HG03039 (cell line): ENCODE measurements at regions not wholly inside any gene's neighbourhood (a gene's known extent, or its start where the extent isn't known, plus 50 kb on each side); places are given as distances from the start of the nearest gene placed in this dataset.
"Not testable (repeated sequence)": the region's sequence is repeated elsewhere in the genome, so short reads cannot be mapped to it uniquely, and the experiment has no call there.

Experiments
- ATAC-seq: cut with Tn5 transposase; IDR thresholded peaks from one replicate; pipeline ENCODE4 v1.9.1; 2021; ENCODE audit warnings: mild to moderate bottlenecking, moderate library complexity; ENCODE audit not compliant: unreplicated experiment

GRCh38 chr11:129631201-129631600 lies 184.4 kb upstream of the TMEM45B start:
- ATAC-seq: no peak

- no peak for ATAC-seq
These were observed 178.7 kb upstream of the TMEM45B start for GRCh38 chr11:129636926-129637325.

GRCh38 chr11:129637473-129637872 lies 178.2 kb upstream of the TMEM45B start:
- ATAC-seq: no peak

- ATAC-seq: no peak
These were observed 177.5 kb upstream of the TMEM45B start for GRCh38 chr11:129637983-129638776.

GRCh38 chr11:129639300-129639699 lies 176.3 kb upstream of the TMEM45B start:
- no peak for ATAC-seq

- no peak for ATAC-seq
These were observed 175.0 kb upstream of the TMEM45B start for GRCh38 chr11:129640671-129641070.

GRCh38 chr11:129643031-129643721 lies 172.5 kb upstream of the TMEM45B start:
- ATAC-seq: no peak

- ATAC-seq: no peak
These were observed 171.3 kb upstream of the TMEM45B start for GRCh38 chr11:129644326-129644725.

GRCh38 chr11:129645943-129646342 lies 169.7 kb upstream of the TMEM45B start:
- ATAC-seq: no peak

- ATAC-seq: not testable (repeated sequence)
These were observed 165.6 kb upstream of the TMEM45B start for GRCh38 chr11:129650044-129650443.

GRCh38 chr11:129652835-129653234 lies 162.8 kb upstream of the TMEM45B start:
- ATAC-seq: no peak

GRCh38 chr11:129655247-129655832 lies 160.3 kb upstream of the TMEM45B start:
- no peak for ATAC-seq

- ATAC-seq: no peak
These were observed 157.7 kb upstream of the TMEM45B start for GRCh38 chr11:129657866-129658525.

GRCh38 chr11:129658526-129658867 lies 157.2 kb upstream of the TMEM45B start:
- no peak for ATAC-seq

- ATAC-seq: no peak
These were observed 134.7 kb upstream of the TMEM45B start for GRCh38 chr11:129680907-129681306.

GRCh38 chr11:129681344-129682114 lies 134.1 kb upstream of the TMEM45B start:
- no peak for ATAC-seq

- no peak for ATAC-seq
These were observed 129.4 kb upstream of the TMEM45B start for GRCh38 chr11:129686269-129686668.

GRCh38 chr11:129691142-129691541 lies 124.5 kb upstream of the TMEM45B start:
- ATAC-seq: no peak

- no peak for ATAC-seq
These were observed 121.1 kb upstream of the TMEM45B start for GRCh38 chr11:129694538-129694937.

- ATAC-seq: no peak
These were observed 120.7 kb upstream of the TMEM45B start for GRCh38 chr11:129694966-129695365.
